GM12875 (cell line): ENCODE measurements at regions not wholly inside any gene's neighbourhood (a gene's known extent, or its start where the extent isn't known, plus 50 kb on each side); places are given as distances from the start of the nearest gene placed in this dataset.
"Not testable (repeated sequence)": the region's sequence is repeated elsewhere in the genome, so short reads cannot be mapped to it uniquely, and the experiment has no call there.

Source experiments
- H3K4me3 ChIP-seq: one replicate; pipeline ENCODE4 v1.5.1; 2011; ENCODE audit warnings: low read depth, low read length, control low read depth
- TF ChIP-seq, protein P1 (sequence below): IDR thresholded peaks from 2 replicates; pipeline ENCODE4 v1.5.1; 2011; ENCODE audit warnings: low read depth, mild to moderate bottlenecking, control low read depth, inconsistent platforms, low read length, moderate library complexity, borderline replicate concordance; ENCODE audit not compliant: insufficient read depth

DNA sequence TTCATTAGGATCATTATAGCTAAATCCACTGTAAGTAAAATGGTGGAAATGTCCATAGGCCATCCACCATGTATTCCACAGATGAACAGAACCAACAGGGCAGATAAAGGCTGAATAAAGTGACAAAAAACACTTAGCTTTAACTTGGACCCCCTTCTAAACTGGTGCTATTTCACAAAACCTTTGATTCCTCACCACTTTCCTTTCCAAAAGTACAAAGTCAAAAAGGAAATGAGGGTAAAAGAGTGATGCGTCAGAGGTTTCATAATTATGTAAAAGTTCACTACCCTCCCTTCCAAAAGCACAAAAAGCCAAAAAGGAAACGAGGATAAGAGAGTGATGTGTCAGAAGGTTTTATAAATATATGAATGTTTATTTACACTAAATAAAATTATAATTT lies 172.2 kb downstream of the TBX15 start:
- TF ChIP-seq, protein P1, sequence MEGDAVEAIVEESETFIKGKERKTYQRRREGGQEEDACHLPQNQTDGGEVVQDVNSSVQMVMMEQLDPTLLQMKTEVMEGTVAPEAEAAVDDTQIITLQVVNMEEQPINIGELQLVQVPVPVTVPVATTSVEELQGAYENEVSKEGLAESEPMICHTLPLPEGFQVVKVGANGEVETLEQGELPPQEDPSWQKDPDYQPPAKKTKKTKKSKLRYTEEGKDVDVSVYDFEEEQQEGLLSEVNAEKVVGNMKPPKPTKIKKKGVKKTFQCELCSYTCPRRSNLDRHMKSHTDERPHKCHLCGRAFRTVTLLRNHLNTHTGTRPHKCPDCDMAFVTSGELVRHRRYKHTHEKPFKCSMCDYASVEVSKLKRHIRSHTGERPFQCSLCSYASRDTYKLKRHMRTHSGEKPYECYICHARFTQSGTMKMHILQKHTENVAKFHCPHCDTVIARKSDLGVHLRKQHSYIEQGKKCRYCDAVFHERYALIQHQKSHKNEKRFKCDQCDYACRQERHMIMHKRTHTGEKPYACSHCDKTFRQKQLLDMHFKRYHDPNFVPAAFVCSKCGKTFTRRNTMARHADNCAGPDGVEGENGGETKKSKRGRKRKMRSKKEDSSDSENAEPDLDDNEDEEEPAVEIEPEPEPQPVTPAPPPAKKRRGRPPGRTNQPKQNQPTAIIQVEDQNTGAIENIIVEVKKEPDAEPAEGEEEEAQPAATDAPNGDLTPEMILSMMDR = no peak
- H3K4me3 ChIP-seq = no peak overlapping the region

DNA sequence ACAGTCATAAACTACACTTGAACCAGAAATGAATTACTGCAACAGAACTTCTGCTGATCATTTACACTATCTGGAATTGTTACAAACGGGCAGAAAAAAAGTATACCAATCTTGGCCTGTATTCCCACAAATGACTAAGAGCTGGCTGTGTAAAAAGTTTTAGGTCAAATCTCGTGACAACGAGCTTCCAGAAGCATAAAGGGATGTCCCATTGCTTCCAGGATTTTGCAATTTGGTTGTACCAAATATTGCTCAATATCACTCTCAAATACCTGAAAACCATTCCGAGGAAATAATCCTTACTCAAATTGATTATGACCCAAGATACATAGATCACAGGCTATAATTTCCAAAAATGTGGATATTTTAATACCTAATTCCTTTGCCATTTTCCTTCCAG lies 175.6 kb downstream of the TBX15 start:
- H3K4me3 ChIP-seq = no peak overlapping the region
- TF ChIP-seq, protein P1 = no peak

DNA sequence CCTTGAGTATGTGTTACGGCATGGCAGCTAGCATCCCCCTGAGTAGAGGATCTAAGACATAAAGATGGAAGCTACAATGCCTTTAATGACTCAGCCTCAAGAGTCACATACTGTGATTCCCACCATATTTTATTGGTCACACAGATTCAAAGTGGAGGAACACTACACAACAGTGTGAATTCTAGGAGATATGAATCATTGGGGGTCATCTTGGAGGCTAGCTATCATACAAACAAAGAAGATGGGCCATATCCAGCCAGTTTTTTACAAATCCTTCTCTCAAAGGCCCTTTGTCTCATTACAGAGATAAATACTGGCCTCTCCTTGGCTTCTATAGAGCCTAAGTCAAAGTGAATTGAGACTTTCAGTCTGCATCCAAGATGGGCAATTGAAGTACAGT lies 177.0 kb downstream of the TBX15 start:
- H3K4me3 ChIP-seq = no peak overlapping the region
- TF ChIP-seq, protein P1 = no peak

DNA sequence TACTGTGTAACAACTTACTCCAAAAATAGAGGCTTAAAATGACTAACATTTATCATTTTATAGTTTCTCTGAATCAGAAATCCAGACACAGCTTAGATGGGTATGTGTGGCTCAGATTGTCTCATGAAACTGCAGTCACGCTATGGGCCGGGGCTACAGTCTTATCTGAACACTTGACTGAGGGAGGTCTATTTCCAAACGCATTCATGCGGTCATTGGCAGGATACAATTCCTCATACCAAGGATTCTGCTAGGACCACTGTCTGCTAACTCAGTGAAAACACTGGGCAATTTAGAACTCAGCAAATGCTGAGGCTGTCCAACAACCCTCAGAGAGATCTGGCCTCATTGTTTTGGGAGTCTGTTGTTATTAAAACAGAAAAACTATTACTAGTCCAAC lies 178.6 kb downstream of the TBX15 start:
- TF ChIP-seq, protein P1 = no peak
- H3K4me3 ChIP-seq = no peak overlapping the region

DNA sequence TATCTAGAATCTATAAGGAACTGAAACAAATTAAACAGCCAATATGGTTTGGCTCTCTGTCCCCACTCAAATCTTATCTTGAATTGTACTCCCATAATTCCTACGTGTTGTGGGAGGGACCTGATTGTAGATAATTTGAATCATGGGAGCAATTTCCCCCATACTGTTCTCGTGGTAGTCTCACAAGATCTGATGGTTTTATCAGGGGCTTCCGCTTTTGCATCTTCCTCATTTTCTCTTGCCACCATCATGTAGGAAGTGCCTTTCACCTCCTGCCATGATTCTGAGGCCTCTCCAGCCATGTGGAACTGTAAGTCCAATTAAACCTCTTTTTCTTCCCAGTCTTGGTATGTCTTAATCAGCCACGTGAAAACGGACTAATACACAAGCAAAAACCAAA lies 185.0 kb downstream of the TBX15 start:
- not testable (repeated sequence) for H3K4me3 ChIP-seq

DNA sequence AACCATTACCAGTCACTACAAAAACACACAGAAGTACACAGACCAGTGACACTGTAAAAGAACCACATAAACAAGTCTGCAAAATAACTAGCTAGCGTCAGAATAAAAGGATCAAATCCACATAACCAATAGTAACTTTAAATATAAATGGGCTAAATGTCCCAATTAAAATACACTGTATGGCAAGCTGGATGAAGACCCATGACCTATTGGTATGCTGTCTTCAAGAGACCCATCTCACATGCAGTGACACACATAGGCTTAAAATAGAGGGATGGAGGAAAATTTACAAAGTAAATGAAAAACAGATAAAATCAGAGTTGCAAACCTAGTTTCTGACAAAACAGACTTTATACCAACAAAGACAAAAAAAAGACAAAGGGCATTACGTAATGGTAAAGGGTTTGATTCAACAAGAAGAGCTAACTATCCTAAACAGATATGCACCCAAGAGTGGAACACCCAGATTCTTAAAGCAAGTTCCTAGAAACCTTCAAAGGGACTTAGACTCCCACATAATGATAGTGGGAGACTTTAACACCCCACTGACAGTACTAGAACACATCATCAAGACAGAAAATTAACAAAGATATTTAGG lies 196.9 kb downstream of the TBX15 start:
- no peak overlapping the region for H3K4me3 ChIP-seq
- TF ChIP-seq, protein P1 = no peak

DNA sequence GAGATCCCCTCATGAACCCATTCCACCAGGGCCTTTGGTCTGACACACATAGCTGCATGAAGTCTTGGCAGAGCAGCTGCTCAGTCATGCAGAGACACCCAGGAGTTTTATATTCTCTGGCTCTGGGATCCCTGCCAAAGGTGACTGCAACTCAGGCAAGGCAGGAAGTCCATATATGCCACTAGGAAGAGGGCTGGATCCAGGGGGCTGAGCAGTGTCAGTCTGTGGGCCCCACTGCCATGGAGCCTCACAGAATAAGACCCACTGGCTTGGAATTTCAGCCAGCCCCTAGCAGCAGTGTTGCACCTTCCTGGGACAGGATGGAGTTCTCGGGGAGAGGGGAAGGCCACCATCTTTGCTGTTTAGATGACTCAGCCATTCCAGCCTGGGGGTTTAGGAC lies 199.7 kb downstream of the TBX15 start:
- no peak overlapping the region for H3K4me3 ChIP-seq
- TF ChIP-seq, protein P1 = no peak
